ENCODE measurements at regions not wholly inside any gene's neighbourhood (a gene's known extent, or its start where the extent isn't known, plus 50 kb on each side); places are given as distances from the start of the nearest gene placed in this dataset.

- TF ChIP-seq POLR2A (IDR thresholded peaks at IDR 0.05) (no peak), CTCF (IDR thresholded peaks at IDR 0.05) (no peak), EP300 (IDR thresholded peaks at IDR 0.05; ENCODE audit: low read depth) (no peak), POLR2AphosphoS5 (IDR thresholded peaks at IDR 0.05) (no peak)
Observed at GRCh38 chr16:11418506-11418905, 73.2 kb downstream of the RMI2 start.

Measured in transverse colon (tissue), 4 donors.